SK-N-SH treated with all-trans-retinoic acid at 6 μM for 48 hours (cell line): ENCODE measurements at regions not wholly inside any gene's neighbourhood (a gene's known extent, or its start where the extent isn't known, plus 50 kb on each side); places are given as distances from the start of the nearest gene placed in this dataset.

Experiments used
- OSR1 ChIP-seq: fragments of 250-450 bp; sonication (Bioruptor Pico); IDR thresholded peaks from 2 replicates; pipeline ENCODE4 v1.8.0; 2022; ENCODE audit warnings: moderate library complexity, mild to moderate bottlenecking, inconsistent platforms
- ZFP30 ChIP-seq: fragments of 450-650 bp; formaldehyde crosslinking; IDR thresholded peaks from 2 replicates; pipeline ENCODE4 v1.5.0; 2022; ENCODE audit warnings: mild to moderate bottlenecking, moderate library complexity
- ZNF8 ChIP-seq: fragments of 450-650 bp; formaldehyde crosslinking; IDR thresholded peaks from 2 replicates; pipeline ENCODE4 v1.5.0; 2020; ENCODE audit warnings: mild to moderate bottlenecking, moderate library complexity
- TF ChIP-seq, protein P1 (sequence below): fragments of 250-450 bp; sonication (Bioruptor Pico); IDR thresholded peaks from 2 replicates; pipeline ENCODE4 v1.8.0; 2021; ENCODE audit warnings: low read depth, mild to moderate bottlenecking, moderate library complexity, borderline replicate concordance
- TF ChIP-seq, protein P2 (sequence below): fragments of 250-450 bp; sonication (Bioruptor Pico); IDR thresholded peaks from 2 replicates; pipeline ENCODE4 v1.5.1; 2020; ENCODE audit warnings: low read depth, mild to moderate bottlenecking, moderate library complexity

DNA sequence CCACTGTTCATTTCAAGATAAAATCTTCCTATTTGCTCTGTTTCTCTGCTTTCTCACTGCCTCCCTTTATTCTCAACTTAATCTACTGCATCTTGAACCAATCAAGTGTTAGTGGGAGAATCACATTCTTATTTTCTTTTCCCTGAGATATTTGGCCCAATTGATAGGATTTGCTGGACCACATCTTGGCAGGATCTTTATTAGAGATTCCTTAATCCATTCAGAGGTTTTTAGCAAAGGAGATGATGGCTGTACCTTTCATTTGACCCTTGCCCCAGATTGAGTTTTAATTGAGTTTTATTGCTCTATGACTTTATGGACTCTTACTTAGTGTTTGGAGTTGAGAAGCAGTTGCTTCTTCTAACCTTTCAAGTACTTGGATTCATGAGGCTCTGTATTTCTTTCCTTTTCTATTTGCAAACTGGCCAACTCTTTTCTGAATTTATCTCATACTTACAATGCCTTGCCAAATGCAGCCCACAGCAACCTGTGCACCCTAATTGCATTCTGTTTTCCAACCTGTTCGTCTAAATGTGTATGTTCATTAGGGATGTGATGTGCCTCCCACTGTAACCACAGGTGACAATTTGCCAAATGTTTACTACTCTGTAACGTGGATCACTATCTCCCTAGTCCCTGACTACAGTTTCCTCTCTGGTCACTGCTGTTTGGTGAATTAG is 274.8 kb upstream of the KAZN start:
- TF ChIP-seq, protein P1, sequence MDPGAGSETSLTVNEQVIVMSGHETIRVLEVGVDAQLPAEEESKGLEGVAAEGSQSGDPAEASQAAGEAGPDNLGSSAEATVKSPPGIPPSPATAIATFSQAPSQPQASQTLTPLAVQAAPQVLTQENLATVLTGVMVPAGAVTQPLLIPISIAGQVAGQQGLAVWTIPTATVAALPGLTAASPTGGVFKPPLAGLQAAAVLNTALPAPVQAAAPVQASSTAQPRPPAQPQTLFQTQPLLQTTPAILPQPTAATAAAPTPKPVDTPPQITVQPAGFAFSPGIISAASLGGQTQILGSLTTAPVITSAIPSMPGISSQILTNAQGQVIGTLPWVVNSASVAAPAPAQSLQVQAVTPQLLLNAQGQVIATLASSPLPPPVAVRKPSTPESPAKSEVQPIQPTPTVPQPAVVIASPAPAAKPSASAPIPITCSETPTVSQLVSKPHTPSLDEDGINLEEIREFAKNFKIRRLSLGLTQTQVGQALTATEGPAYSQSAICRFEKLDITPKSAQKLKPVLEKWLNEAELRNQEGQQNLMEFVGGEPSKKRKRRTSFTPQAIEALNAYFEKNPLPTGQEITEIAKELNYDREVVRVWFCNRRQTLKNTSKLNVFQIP (CRISPR knock-in tag): no peak
- TF ChIP-seq ZFP30 (CRISPR knock-in tag) (no peak), OSR1 (CRISPR knock-in tag) (no peak), ZNF8 (CRISPR knock-in tag) (no peak)
- TF ChIP-seq, protein P2, sequence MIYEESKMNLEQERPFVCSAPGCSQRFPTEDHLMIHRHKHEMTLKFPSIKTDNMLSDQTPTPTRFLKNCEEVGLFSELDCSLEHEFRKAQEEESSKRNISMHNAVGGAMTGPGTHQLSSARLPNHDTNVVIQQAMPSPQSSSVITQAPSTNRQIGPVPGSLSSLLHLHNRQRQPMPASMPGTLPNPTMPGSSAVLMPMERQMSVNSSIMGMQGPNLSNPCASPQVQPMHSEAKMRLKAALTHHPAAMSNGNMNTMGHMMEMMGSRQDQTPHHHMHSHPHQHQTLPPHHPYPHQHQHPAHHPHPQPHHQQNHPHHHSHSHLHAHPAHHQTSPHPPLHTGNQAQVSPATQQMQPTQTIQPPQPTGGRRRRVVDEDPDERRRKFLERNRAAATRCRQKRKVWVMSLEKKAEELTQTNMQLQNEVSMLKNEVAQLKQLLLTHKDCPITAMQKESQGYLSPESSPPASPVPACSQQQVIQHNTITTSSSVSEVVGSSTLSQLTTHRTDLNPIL (CRISPR knock-in tag): no peak
